OCI-LY7 (cell line): ENCODE measurements at regions not wholly inside any gene's neighbourhood (a gene's known extent, or its start where the extent isn't known, plus 50 kb on each side); places are given as distances from the start of the nearest gene placed in this dataset.
A peak's percentile ranks its signal among the peaks of the same experiment; 100 is the strongest.

Source experiments
- BruUV-seq: library from RNA; stranded (reverse); fragments of 400-500 nt; replicated peaks from 2 replicates; lab custom pipeline; 2021; lab: Mats Ljungman, UMichigan
- CTCF ChIA-PET: fragments of 300-600 bp; sonication (Branson Sonifier 250); formaldehyde crosslinking; loops from one replicate; lab custom pipeline; 2022; ENCODE audit warnings: antibody characterized with exemption; ENCODE audit not compliant: unreplicated experiment; lab: Charles Lee
- POLR2A ChIA-PET: fragments of 300-600 bp; sonication (Branson Sonifier 250); formaldehyde crosslinking; loops from one replicate; lab custom pipeline; 2022; ENCODE audit warnings: antibody characterized with exemption; lab: Charles Lee
- DNase-seq: peaks from one replicate; pipeline ENCODE4 v3.0.0-alpha.2; 2015; ENCODE audit warnings: low spot score
- H2AFZ ChIP-seq: fragments of 200-600 bp; sonication (generic), shearing (Covaris generic); 2 replicates; pipeline ENCODE4 v1.6.1; 2014; ENCODE audit warnings: mild to moderate bottlenecking, antibody characterized with exemption, low read length, moderate library complexity
- H3K27ac ChIP-seq: fragments of 200-600 bp; sonication (generic); 2 replicates; pipeline ENCODE4 v1.5.1; 2014; ENCODE audit warnings: mixed run types, low read depth, mild to moderate bottlenecking, moderate library complexity, low read length, inconsistent platforms; ENCODE audit not compliant: poor library complexity, severe bottlenecking
- H3K36me3 ChIP-seq: fragments of 200-600 bp; sonication (generic); 2 replicates; pipeline ENCODE4 v1.6.1; 2014; ENCODE audit warnings: mild to moderate bottlenecking, antibody characterized with exemption, low read length, moderate library complexity, mixed read lengths; ENCODE audit not compliant: insufficient read depth
- H3K4me1 ChIP-seq: fragments of 200-600 bp; sonication (generic); 2 replicates; pipeline ENCODE4 v1.5.1; 2014; ENCODE audit warnings: mild to moderate bottlenecking, low read length; ENCODE audit not compliant: insufficient read depth, poor library complexity, severe bottlenecking
- H3K4me2 ChIP-seq: fragments of 200-600 bp; sonication (generic); 2 replicates; pipeline ENCODE4 v1.6.1; 2014; ENCODE audit warnings: mild to moderate bottlenecking, low read length
- H3K4me3 ChIP-seq: fragments of 200-600 bp; sonication (generic); 2 replicates; pipeline ENCODE4 v1.5.1; 2014; ENCODE audit warnings: mild to moderate bottlenecking, low read depth, low read length; ENCODE audit not compliant: poor library complexity, severe bottlenecking
- H3K79me2 ChIP-seq: fragments of 200-600 bp; sonication (generic); 2 replicates; pipeline ENCODE4 v1.6.1; 2016; ENCODE audit warnings: low read depth, mild to moderate bottlenecking, low read length, moderate library complexity, mixed read lengths; ENCODE audit not compliant: insufficient read depth
- H3K9me2 ChIP-seq: fragments of 200-600 bp; sonication (generic); 2 replicates; pipeline ENCODE4 v1.6.1; 2016; ENCODE audit warnings: mild to moderate bottlenecking, low read length, mixed read lengths; ENCODE audit not compliant: insufficient read depth
- H3K9me3 ChIP-seq: fragments of 200-600 bp; sonication (generic); 2 replicates; pipeline ENCODE4 v1.6.1; 2014; ENCODE audit warnings: mild to moderate bottlenecking, mixed run types, low read length, mixed read lengths
- H4K20me1 ChIP-seq: fragments of 200-600 bp; sonication (generic); 2 replicates; pipeline ENCODE4 v1.6.1; 2014; ENCODE audit warnings: mild to moderate bottlenecking, antibody characterized with exemption, low read length, moderate library complexity, mixed read lengths; ENCODE audit not compliant: insufficient read depth
- EZH2phosphoT487 ChIP-seq: fragments of 200-600 bp; sonication (generic); IDR thresholded peaks from 2 replicates; pipeline ENCODE4 v1.6.1; 2018; ENCODE audit warnings: low read depth, borderline replicate concordance, mild to moderate bottlenecking, mixed run types, antibody characterized with exemption, low read length, moderate library complexity, mixed read lengths
- intact Hi-C: fragments of 100-400 bp; cut with micrococcal nuclease; formaldehyde crosslinking; loops from one replicate; pipeline ENCODE4 v1.10.0; 2022; ENCODE audit not compliant: unreplicated experiment
- TF ChIP-seq, protein P1 (sequence below): fragments of 200-600 bp; sonication (generic); conservative IDR thresholded peaks from 2 replicates; pipeline ENCODE4 v1.5.1; 2014; ENCODE audit warnings: mild to moderate bottlenecking, antibody characterized with exemption, low read length, moderate library complexity, mixed read lengths

DNA sequence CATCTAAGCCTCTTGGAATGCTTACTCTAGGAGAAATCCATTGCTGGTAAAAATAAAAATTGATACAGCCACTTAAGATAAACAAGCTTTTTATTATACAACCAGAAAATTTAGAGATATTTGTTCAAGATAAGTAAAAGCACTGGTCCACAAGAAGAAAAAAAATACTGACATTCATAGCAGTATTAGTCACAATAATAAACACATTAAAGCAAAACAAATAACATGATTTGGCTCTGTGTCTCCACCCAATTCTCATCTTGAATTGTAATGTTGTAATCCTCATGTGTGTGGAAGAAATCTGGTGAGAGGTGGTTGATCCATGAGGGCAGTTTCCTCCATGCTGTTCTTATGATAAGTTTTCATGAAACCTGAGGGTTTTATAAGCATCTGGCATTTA is 1093.5 kb upstream of the ADGRB3 start:
- TF ChIP-seq EZH2phosphoT487 = no peak
- TF ChIP-seq, protein P1, sequence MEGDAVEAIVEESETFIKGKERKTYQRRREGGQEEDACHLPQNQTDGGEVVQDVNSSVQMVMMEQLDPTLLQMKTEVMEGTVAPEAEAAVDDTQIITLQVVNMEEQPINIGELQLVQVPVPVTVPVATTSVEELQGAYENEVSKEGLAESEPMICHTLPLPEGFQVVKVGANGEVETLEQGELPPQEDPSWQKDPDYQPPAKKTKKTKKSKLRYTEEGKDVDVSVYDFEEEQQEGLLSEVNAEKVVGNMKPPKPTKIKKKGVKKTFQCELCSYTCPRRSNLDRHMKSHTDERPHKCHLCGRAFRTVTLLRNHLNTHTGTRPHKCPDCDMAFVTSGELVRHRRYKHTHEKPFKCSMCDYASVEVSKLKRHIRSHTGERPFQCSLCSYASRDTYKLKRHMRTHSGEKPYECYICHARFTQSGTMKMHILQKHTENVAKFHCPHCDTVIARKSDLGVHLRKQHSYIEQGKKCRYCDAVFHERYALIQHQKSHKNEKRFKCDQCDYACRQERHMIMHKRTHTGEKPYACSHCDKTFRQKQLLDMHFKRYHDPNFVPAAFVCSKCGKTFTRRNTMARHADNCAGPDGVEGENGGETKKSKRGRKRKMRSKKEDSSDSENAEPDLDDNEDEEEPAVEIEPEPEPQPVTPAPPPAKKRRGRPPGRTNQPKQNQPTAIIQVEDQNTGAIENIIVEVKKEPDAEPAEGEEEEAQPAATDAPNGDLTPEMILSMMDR = no peak
- CTCF ChIA-PET = no interaction called here
- peaks cover 31% of the 10 kb centered on the region; the same call in 1 of the 2 replicates for H3K9me3 ChIP-seq
- H4K20me1 ChIP-seq = no peaks in the 10 kb centered on the region
- H3K4me1 ChIP-seq = no peaks in the 10 kb centered on the region
- intact Hi-C loops = no loop called here
- DNase-seq = no peak
- no peak overlapping the region for H3K27ac ChIP-seq
- no TSS peak for BruUV-seq
- H3K4me3 ChIP-seq = no peak overlapping the region
- no peak overlapping the region for H3K4me2 ChIP-seq
- H2AFZ ChIP-seq = no peak overlapping the region
- POLR2A ChIA-PET = no interaction called here
- no peaks in the 10 kb centered on the region for H3K79me2 ChIP-seq
- no peaks in the 10 kb centered on the region for H3K9me2 ChIP-seq
- no peaks in the 10 kb centered on the region for H3K36me3 ChIP-seq

DNA sequence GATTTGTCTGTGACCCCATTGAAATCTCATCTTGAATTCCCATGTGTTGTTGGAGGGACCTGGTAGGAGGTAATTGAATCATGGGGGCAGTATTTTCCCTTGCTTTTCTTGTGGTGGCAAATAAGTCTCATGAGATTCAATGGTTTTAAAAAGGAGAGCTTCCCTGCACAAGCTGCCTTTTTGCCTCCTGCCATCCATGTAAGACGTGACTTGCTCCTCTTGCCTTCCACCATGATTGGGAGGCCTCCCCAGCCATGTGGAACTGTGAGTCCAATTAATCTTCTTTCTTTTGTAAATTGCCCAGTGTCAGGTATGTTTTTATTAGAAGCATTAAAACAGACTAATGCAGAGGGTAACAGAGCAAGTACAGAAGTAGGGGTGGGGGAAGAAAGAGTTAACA is 1097.0 kb upstream of the ADGRB3 start:
- Histone ChIP-seq H3K4me3 (no peak overlapping the region), H3K27ac (no peak overlapping the region), H3K79me2 (no peaks in the 10 kb centered on the region), H3K9me3 (0 out of 2 replicates have a peak, but pooled peaks cover 8% of the 10 kb centered on the region), H4K20me1 (no peaks in the 10 kb centered on the region), H3K4me2 (no peak overlapping the region), H3K9me2 (no peaks in the 10 kb centered on the region), H3K4me1 (no peaks in the 10 kb centered on the region), H3K36me3 (no peaks in the 10 kb centered on the region), H2AFZ (no peak overlapping the region)
- ChIA-PET POLR2A (no interaction called here), CTCF (no interaction called here)
- intact Hi-C loops = no loop called here
- no peak for DNase-seq
- BruUV-seq = no TSS peak
- no peak for TF ChIP-seq EZH2phosphoT487

DNA sequence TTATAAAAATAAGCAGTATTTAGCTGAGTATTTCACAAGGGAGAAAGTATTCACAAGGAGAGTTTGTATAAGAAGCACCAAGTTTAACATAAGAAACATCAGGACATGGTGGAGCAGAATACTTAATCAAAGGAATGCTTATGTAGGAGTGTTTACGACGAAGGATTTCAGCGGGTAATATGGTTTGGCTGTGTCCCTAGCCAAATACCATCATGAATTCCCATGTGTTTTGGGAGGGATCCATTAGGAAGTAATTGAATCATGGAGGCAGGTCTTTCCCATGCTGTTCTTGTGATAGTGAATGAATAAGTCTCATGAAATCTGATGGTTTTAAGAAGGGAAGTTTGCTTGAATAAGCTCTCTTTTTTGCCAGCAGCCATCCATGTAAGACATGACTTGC is 1099.1 kb upstream of the ADGRB3 start:
- no peaks in the 10 kb centered on the region for H3K36me3 ChIP-seq
- TF ChIP-seq, protein P1 = no peak
- no peak for TF ChIP-seq EZH2phosphoT487
- no TSS peak for BruUV-seq
- no peaks in the 10 kb centered on the region for H3K79me2 ChIP-seq
- H4K20me1 ChIP-seq = no peaks in the 10 kb centered on the region
- ChIA-PET CTCF (no interaction called here), POLR2A (no interaction called here)
- no peaks in the 10 kb centered on the region for H3K9me2 ChIP-seq
- no peaks in the 10 kb centered on the region for H3K4me1 ChIP-seq
- H3K4me2 ChIP-seq = no peak overlapping the region
- H3K27ac ChIP-seq = no peak overlapping the region
- intact Hi-C loops = no loop called here
- 0 out of 2 replicates have a peak, but pooled peaks cover 8% of the 10 kb centered on the region for H3K9me3 ChIP-seq
- no peak overlapping the region for H3K4me3 ChIP-seq
- no peak for DNase-seq
- 0 out of 2 replicates have a peak overlapping the region, but pooled peaks have one; percentile 14 for H2AFZ ChIP-seq
